K562 (cell line): ENCODE measurements at regions not wholly inside any gene's neighbourhood (a gene's known extent, or its start where the extent isn't known, plus 50 kb on each side); places are given as distances from the start of the nearest gene placed in this dataset.
A peak's percentile ranks its signal among the peaks of the same experiment; 100 is the strongest.

Experiments used
- ATAC-seq: fragments of 200-7000 bp; cut with Tn5 transposase; 3 replicates; pipeline ENCODE4 v1.9.1; 2020; ENCODE audit warnings: moderate library complexity
- BruUV-seq: library from RNA; stranded (reverse); fragments of 400-500 nt; replicated peaks from 2 replicates; lab custom pipeline; 2021; lab: Mats Ljungman, UMichigan
- CTCF ChIA-PET: fragments of 300-600 bp; formaldehyde crosslinking; extraction: SDS; loops from one replicate; lab custom pipeline; 2021; ENCODE audit warnings: low intra/inter-chr PET ratio; lab: Yijun Ruan, JAX
- POLR2A ChIA-PET: fragments of 300-600, 350-650 bp; sonication (Branson Sonifier 250); formaldehyde crosslinking; extraction: SDS; loops from one replicate; lab custom pipeline; 2021; ENCODE audit warnings: antibody characterized with exemption, inconsistent platforms; lab: Yijun Ruan, JAX
- DNase-seq, 4 experiments: peaks; one replicate each; pipeline versions ENCODE4 v3.0.0 to v3.0.0-alpha.2; 2011 to 2018; ENCODE audit warnings: low spot score in 3 of 4, mixed read lengths in 3 of 4; ENCODE audit errors: extremely low read depth in 1 of 4
- FAIRE-seq: peaks from 2 replicates; lab custom pipeline; 2011; peaks lifted over from hg19 to GRCh38; lab: Jason Lieb, UNC
- H2AFZ ChIP-seq: 2 replicates; pipeline ENCODE4 v1.6.0; 2011; ENCODE audit warnings: low read depth, low read length, control low read depth, inconsistent platforms
- H3K27ac ChIP-seq: fragments of 200-600 bp; 3 replicates; pipeline ENCODE4 v1.8.0; 2011; ENCODE audit warnings: low read depth, mild to moderate bottlenecking, control low read depth, inconsistent platforms, low read length, moderate library complexity, mixed read lengths; ENCODE audit errors: extremely low read depth
- H3K27me3 ChIP-seq, 2 experiments: fragments of 300-600 bp in 1 of 2; 2 replicates in 1 of 2; 3 replicates in 1 of 2; pipeline versions ENCODE4 v1.6.0 to v1.8.0; 2011; ENCODE audit warnings: inconsistent platforms in 2 of 2, low read length in 2 of 2, mild to moderate bottlenecking in 1 of 2, mixed read lengths in 1 of 2, moderate library complexity in 1 of 2; ENCODE audit not compliant: control insufficient read depth in 2 of 2, insufficient read depth in 2 of 2
- H3K36me3 ChIP-seq: fragments of 300-600 bp; 3 replicates; pipeline ENCODE4 v1.8.0; 2011; ENCODE audit warnings: mild to moderate bottlenecking, low read length, inconsistent platforms; ENCODE audit not compliant: control insufficient read depth, insufficient read depth
- H3K4me1 ChIP-seq, 2 experiments: fragments of 200-600 bp in 1 of 2; replicated peaks in 1 of 2; 2 replicates in 1 of 2; 3 replicates in 1 of 2; pipeline versions ENCODE4 v1.5.1 to v1.8.0; 2011; ENCODE audit warnings: inconsistent platforms in 2 of 2, low read length in 2 of 2, mild to moderate bottlenecking in 1 of 2, mixed read lengths in 1 of 2, moderate library complexity in 1 of 2; ENCODE audit not compliant: control insufficient read depth in 2 of 2, insufficient read depth in 2 of 2
- H3K4me2 ChIP-seq: 2 replicates; pipeline ENCODE4 v1.6.1; 2011; ENCODE audit warnings: low read length, control low read depth, inconsistent platforms, mixed read lengths; ENCODE audit not compliant: insufficient read depth
- H3K4me3 ChIP-seq: fragments of 200-600 bp; sonication (generic), shearing (Covaris generic); 2 replicates; pipeline ENCODE4 v1.5.1; 2016; ENCODE audit warnings: control low read depth, inconsistent platforms
- H3K79me2 ChIP-seq: fragments of 200-600 bp; 3 replicates; pipeline ENCODE4 v1.8.0; 2011; ENCODE audit warnings: low read length, inconsistent platforms; ENCODE audit not compliant: control insufficient read depth, insufficient read depth
- H3K9ac ChIP-seq, 2 experiments: 2 replicates each; pipeline versions ENCODE4 v1.6.0 to v1.6.1; 2011; ENCODE audit warnings: low read depth in 2 of 2, low read length in 2 of 2, control low read depth in 1 of 2, inconsistent platforms in 1 of 2, mild to moderate bottlenecking in 1 of 2, mixed read lengths in 1 of 2; ENCODE audit not compliant: insufficient read depth in 1 of 2
- H3K9me1 ChIP-seq: one replicate; pipeline ENCODE4 v1.6.0; 2011; ENCODE audit warnings: inconsistent platforms, mild to moderate bottlenecking, low read length, moderate library complexity; ENCODE audit not compliant: control insufficient read depth, insufficient read depth
- H3K9me3 ChIP-seq: replicated peaks from 2 replicates; pipeline ENCODE4 v1.5.1; 2011; ENCODE audit warnings: low read depth, low read length, inconsistent platforms; ENCODE audit not compliant: control insufficient read depth, insufficient read depth
- H4K20me1 ChIP-seq: replicated peaks from 2 replicates; pipeline ENCODE4 v1.6.1; 2011; ENCODE audit warnings: low read length, inconsistent platforms, mixed read lengths; ENCODE audit not compliant: control insufficient read depth, insufficient read depth
- DDX20 ChIP-seq: fragments of 450-650 bp; IDR thresholded peaks from 2 replicates; pipeline ENCODE4 v1.6.1; 2016; ENCODE audit warnings: missing genetic modification characterization, low read depth, mild to moderate bottlenecking, missing compliant biosample characterization, moderate library complexity
- GATAD2B ChIP-seq: fragments of 450-650 bp; IDR thresholded peaks from 2 replicates; pipeline ENCODE4 v1.6.1; 2017; ENCODE audit warnings: mild to moderate bottlenecking, borderline replicate concordance
- ILK ChIP-seq: fragments of 450-650 bp; IDR thresholded peaks from 2 replicates; pipeline ENCODE4 v1.6.1; 2016; ENCODE audit warnings: missing genetic modification characterization, low read depth, mild to moderate bottlenecking, missing compliant biosample characterization, moderate library complexity, borderline replicate concordance
- KLF13 ChIP-seq: fragments of 450-650 bp; IDR thresholded peaks from 2 replicates; pipeline ENCODE4 v1.6.1; 2016; ENCODE audit warnings: missing genetic modification characterization, low read depth, mild to moderate bottlenecking, missing compliant biosample characterization, moderate library complexity, borderline replicate concordance
- PHF20 ChIP-seq: fragments of 450-650 bp; IDR thresholded peaks from 2 replicates; pipeline ENCODE4 v1.6.1; 2018; ENCODE audit not compliant: partially characterized antibody
- PML ChIP-seq: IDR thresholded peaks from 2 replicates; pipeline ENCODE4 v1.6.1; 2012; ENCODE audit warnings: low read length, inconsistent platforms
- RAD51 ChIP-seq: fragments of 450-650 bp; IDR thresholded peaks from 2 replicates; pipeline ENCODE4 v1.7.1; 2016; ENCODE audit warnings: low read depth, mild to moderate bottlenecking, borderline replicate concordance
- RFX1 ChIP-seq: fragments of 450-650 bp; IDR thresholded peaks from 2 replicates; pipeline ENCODE4 v1.6.1; 2016; ENCODE audit warnings: mild to moderate bottlenecking, moderate library complexity
- ZEB2 ChIP-seq: fragments of 450-650 bp; IDR thresholded peaks from 2 replicates; pipeline ENCODE4 v1.6.1; 2016
- ZKSCAN1 ChIP-seq: fragments of 150-350 bp; IDR thresholded peaks from 2 replicates; pipeline ENCODE4 v1.6.1; 2016; ENCODE audit warnings: low read depth, low read length
- ZKSCAN8 ChIP-seq: fragments of 200-800 bp; sonication (Bioruptor generic); IDR thresholded peaks from 2 replicates; pipeline ENCODE4 v1.6.1; 2016; ENCODE audit warnings: missing genetic modification characterization, missing compliant biosample characterization
- ZNF561 ChIP-seq: fragments of 450-650 bp; formaldehyde crosslinking; conservative IDR thresholded peaks from 2 replicates; pipeline ENCODE4 v1.4.0; 2020; ENCODE audit warnings: mild to moderate bottlenecking, moderate library complexity
- WGBS: fragments of 100-300 bp; shearing (Covaris generic); methylation state at CpG from one replicate; pipeline ENCODE4 v1.1.6; 2016; ENCODE audit warnings: low coverage, mixed read lengths; ENCODE audit not compliant: insufficient coverage; ENCODE audit errors: missing lambda C conversion rate; 5-methylcytosine and 5-hydroxymethylcytosine counted together
- in situ Hi-C: fragments of 300-500 bp; cut with MboI; formaldehyde crosslinking; loops from 4 replicates; pipeline ENCODE4 v1.15.0; 2018; ENCODE audit warnings: inconsistent platforms, mixed read lengths
- intact Hi-C: fragments of 100-400 bp; cut with micrococcal nuclease; formaldehyde crosslinking; loops from 2 replicates; pipeline ENCODE4 v1.14.2; 2022
- TF ChIP-seq, protein P1 (sequence below): fragments of 450-650 bp; formaldehyde crosslinking; IDR thresholded peaks from 2 replicates; pipeline ENCODE4 v1.4.0; 2022; ENCODE audit warnings: missing genetic modification characterization
- TF ChIP-seq, protein P2 (sequence below): fragments of 450-650 bp; IDR thresholded peaks from 2 replicates; pipeline ENCODE4 v1.6.1; 2016; ENCODE audit warnings: low read depth

DNA sequence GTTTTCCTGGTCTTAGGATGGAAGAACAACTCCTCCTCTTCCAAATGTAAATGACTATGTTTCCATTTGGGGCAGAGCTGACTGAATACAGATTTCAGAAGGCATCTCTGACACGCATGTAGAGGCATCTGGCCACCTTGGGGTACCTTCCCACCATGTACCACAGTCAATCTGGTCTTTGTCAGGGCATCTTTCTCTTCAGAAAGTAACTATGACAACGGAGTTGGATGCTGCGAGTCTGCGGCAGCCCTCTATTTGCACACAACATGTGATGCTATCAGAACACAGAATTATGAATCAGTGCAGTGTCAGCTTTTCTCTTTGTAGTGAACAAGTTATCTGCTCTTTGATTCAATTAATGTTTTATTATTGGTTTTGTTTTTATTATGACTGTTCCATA lies 94.7 kb downstream of the TSEN15 start:
- Histone ChIP-seq H3K9me3 (no peaks in the 10 kb centered on the region), H3K27me3 (peaks cover 7 to 16% of the 10 kb centered on the region in 2 experiments; a peak in 2 of 5 replicates), H3K4me1 (no peaks in the 10 kb centered on the region), H3K79me2 (no peaks in the 10 kb centered on the region), H3K4me3 (no peak overlapping the region), H3K9me1 (no peaks in the 10 kb centered on the region), H2AFZ (no peak overlapping the region), H3K4me2 (no peak overlapping the region), H3K27ac (no peak overlapping the region), H3K9ac (no peak overlapping the region), H3K36me3 (no peaks in the 10 kb centered on the region), H4K20me1 (no peaks in the 10 kb centered on the region)
- ATAC-seq (no peak), FAIRE-seq (no peak), DNase-seq (no peak)
- POLR2A ChIA-PET, result interaction anchor here (0.6 to 1.3 kb wide), 3 partner anchors 10 to 89 kb away, joined by 3 read pairs; no protein-coding TSS in a partner anchor
- CTCF ChIA-PET, result no interaction called here
- no TSS peak for BruUV-seq
- WGBS, result 2% methylated on average over 4 of the region's 4 CpGs
- in situ Hi-C loops (no loop called here), intact Hi-C loops (no loop called here)
- TF ChIP-seq PML (no peak), ZNF561 (CRISPR knock-in tag) (no peak), DDX20 (no peak), GATAD2B (no peak), ZEB2 (no peak), PHF20 (no peak), ZKSCAN1 (no peak), RFX1 (peak; percentile 63), RAD51 (no peak), ILK (tag) (no peak), ZKSCAN8 (CRISPR knock-in tag) (no peak), KLF13 (tag) (no peak)
- TF ChIP-seq, protein P1, sequence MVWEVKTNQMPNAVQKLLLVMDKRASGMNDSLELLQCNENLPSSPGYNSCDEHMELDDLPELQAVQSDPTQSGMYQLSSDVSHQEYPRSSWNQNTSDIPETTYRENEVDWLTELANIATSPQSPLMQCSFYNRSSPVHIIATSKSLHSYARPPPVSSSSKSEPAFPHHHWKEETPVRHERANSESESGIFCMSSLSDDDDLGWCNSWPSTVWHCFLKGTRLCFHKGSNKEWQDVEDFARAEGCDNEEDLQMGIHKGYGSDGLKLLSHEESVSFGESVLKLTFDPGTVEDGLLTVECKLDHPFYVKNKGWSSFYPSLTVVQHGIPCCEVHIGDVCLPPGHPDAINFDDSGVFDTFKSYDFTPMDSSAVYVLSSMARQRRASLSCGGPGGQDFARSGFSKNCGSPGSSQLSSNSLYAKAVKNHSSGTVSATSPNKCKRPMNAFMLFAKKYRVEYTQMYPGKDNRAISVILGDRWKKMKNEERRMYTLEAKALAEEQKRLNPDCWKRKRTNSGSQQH (CRISPR knock-in tag), result no peak
- TF ChIP-seq, protein P2, sequence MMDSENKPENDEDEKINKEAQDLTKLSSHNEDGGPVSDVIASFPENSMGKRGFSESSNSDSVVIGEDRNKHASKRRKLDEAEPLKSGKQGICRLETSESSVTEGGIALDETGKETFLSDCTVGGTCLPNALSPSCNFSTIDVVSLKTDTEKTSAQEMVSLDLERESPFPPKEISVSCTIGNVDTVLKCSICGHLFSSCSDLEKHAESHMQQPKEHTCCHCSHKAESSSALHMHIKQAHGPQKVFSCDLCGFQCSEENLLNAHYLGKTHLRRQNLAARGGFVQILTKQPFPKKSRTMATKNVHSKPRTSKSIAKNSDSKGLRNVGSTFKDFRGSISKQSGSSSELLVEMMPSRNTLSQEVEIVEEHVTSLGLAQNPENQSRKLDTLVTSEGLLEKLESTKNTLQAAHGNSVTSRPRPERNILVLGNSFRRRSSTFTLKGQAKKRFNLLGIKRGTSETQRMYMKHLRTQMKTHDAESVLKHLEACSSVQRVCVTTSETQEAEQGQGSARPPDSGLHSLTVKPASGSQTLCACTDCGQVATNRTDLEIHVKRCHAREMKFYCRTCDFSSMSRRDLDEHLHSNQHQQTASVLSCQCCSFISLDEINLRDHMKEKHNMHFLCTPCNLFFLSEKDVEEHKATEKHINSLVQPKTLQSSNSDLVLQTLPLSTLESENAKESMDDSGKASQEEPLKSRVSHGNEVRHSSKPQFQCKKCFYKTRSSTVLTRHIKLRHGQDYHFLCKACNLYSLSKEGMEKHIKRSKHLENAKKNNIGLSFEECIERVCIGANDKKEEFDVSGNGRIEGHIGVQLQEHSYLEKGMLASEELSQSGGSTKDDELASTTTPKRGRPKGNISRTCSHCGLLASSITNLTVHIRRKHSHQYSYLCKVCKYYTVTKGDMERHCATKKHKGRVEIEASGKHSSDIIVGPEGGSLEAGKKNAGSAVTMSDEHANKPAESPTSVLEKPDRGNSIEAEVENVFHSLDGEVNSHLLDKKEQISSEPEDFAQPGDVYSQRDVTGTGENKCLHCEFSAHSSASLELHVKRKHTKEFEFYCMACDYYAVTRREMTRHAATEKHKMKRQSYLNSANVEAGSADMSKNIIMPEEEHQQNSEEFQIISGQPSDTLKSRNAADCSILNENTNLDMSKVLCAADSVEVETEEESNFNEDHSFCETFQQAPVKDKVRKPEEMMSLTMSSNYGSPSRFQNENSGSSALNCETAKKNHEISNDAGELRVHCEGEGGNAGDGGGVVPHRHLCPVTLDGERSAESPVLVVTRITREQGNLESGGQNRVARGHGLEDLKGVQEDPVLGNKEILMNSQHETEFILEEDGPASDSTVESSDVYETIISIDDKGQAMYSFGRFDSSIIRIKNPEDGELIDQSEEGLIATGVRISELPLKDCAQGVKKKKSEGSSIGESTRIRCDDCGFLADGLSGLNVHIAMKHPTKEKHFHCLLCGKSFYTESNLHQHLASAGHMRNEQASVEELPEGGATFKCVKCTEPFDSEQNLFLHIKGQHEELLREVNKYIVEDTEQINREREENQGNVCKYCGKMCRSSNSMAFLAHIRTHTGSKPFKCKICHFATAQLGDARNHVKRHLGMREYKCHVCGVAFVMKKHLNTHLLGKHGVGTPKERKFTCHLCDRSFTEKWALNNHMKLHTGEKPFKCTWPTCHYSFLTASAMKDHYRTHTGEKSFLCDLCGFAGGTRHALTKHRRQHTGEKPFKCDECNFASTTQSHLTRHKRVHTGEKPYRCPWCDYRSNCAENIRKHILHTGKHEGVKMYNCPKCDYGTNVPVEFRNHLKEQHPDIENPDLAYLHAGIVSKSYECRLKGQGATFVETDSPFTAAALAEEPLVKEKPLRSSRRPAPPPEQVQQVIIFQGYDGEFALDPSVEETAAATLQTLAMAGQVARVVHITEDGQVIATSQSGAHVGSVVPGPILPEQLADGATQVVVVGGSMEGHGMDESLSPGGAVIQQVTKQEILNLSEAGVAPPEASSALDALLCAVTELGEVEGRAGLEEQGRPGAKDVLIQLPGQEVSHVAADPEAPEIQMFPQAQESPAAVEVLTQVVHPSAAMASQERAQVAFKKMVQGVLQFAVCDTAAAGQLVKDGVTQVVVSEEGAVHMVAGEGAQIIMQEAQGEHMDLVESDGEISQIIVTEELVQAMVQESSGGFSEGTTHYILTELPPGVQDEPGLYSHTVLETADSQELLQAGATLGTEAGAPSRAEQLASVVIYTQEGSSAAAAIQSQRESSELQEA, result no peak
